SKM-1 treated with dmso at 0.1 percent for 144 hours (cell line): ENCODE measurements at regions not wholly inside any gene's neighbourhood (a gene's known extent, or its start where the extent isn't known, plus 50 kb on each side); places are given as distances from the start of the nearest gene placed in this dataset.
"Not testable (repeated sequence)": the region's sequence is repeated elsewhere in the genome, so short reads cannot be mapped to it uniquely, and the experiment has no call there.

Experiments
- DNase-seq: peaks from one replicate; lab custom pipeline; 2025; ENCODE audit not compliant: unreplicated experiment; lab: John Stamatoyannopoulos, UW

DNA sequence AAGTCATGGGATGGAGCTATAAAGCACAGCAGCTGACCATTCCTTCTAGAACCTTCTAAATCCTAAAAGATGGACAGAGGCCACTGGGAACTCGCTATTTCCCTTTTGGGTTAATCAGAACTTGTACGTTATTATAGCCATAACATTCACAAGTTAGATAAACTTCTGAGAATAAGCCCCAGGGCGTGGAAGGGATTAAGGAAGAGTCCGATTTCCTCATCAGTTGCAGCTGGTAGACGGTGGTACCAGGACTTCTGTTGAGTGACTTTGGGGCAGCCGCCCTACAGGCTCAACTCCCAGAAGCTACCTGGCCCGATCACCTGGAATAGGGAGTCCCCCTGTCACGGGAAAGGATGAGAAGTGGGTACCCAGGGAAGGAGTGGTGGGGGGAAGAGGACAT lies 370.1 kb upstream of the ZFHX3 start:
- no peak for DNase-seq

DNA sequence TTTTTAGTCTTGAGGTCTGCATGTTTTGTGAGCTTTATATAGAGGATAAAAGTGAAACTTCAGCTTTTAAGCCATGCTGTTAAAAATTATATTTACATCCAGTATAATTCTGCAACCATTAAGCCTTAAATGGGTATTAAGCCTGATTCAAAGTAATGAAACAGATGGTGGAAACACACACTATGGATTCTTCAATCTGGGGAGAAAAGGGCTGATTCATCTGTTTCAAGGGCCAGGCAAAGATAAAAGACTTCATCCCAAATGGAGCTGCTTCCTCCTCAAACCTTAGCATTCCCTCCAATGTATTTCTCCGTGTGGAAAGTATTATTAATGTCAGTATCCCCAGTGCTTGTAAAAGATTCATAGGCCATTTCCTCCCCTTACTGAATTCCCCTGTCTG lies 367.4 kb upstream of the ZFHX3 start:
- no peak for DNase-seq

DNA sequence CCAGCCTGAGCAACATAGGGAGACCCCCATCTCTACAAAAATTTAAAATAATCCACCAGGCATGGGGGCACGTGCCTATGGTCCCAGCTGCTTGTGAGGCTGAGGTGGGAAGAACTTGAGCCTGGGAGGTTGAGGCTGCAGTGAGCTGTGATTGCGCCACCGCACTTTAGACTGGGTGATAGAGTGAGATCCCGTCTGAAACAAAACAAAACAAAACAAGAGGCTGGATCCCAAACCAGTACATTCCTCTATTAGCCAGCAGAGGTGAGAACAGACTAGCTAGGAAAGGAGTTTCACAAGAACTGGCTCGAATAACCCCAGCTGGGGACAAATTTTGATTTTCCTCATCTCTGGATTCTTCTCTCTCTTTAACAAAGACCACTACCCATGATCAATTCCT lies 366.7 kb upstream of the ZFHX3 start:
- no peak for DNase-seq

DNA sequence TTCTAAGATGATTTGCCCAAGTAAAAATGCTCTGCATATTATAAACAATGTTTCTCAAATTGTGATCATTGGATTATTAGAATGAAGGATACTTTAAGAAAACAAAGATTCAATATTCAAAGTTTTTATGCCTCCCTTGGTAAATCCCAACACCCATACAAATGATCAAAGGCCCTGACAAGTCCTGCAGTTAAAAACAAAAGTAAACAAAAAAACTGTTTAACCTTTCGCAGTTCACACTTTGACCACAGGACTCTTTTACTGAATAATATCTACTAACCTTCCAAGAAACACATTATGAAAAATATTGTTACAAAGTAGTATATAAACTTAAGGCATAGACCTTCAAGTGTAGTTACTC lies 365.9 kb upstream of the ZFHX3 start:
- DNase-seq, result no peak

DNA sequence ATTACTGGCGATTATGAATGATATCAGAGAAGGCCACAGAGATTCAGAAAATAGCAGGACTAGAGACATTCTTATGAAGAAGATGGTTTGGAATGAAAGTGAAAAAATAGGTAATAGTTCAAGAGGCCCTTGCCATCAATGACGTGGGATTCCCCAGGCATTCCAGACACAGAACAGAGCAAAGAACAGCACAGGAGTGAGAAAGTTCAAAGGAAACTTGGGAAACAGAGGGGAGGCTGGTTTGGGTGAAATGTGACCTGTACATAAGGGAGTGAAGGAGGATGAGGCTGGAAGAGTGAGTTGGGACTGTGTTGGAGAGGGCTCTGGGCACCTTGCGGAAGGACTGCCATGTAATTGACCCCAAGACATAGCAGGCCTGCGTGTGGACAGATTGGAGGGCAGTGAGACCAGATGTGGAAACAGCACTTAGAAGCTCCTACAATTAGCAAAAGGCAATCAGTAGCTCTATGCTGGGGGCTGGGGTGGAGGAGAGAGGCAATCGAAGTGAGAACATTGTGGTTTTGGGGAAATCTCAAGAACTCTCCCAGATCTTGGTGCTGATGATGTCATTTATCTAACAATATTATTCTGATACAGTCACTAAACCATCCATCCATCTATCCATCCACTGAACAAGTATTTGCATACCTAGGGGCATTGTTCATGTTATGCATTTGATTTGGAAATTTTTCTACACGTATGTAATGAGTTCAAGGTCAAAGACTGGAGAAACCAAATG lies 365.3 kb upstream of the ZFHX3 start:
- DNase-seq, result no peak

DNA sequence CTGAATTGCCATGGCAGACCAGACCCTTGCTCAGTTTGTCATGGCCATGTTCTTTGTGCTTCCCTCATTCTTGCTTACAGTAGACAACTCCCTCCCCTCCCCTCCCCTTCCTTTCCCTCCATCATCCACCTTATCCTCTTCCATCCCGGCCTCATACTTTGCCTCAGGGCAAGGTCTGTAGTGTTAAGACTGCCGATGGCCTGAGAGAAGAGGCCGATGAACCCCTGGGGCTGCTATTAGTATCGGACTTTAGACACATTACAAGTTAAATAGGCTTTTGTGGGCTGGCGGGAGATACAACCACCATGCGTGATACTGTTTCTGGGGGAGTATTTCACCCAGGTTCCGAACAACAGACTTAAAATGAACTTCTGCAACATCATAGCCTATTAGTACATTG lies 364.5 kb upstream of the ZFHX3 start:
- no peak for DNase-seq

DNA sequence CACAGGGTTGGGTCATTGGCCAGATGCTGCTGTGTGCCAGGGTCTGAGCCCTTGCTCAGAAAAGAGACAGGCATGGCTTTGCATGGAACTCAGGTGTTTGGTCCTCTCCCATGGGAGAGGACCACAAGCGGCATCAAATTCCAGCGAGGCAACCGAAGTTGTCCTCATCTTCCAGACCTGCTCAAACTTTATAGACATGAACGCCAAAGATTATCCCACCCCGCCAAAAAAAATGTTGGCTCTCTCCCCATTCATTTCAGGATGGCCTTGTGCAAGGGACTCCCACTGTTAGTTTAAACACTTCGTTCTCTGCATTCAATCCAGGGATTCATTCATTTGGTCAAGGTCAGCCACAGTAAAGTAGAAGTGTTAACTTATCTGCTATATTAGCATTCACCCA lies 360.8 kb upstream of the ZFHX3 start:
- DNase-seq, result no peak

DNA sequence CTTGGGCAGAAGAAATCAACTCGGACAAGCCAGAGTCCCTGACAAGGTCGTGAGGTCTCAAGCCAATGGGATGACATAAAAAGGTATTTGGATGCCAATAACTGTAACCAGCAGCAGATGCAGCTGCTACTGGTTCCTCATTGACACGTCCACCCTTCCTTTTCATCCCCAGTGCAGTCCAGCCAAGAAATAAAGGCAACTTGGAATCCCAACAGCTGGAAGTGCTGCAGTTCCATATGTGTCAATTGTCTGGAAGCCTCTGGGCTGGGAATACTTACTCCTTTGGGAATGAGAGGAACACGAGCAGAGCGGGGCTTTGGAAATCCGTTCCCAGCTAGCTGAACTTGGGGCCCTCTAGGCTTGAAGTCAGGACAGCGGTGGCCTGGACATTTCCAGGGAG lies 360.4 kb upstream of the ZFHX3 start:
- no peak for DNase-seq

DNA sequence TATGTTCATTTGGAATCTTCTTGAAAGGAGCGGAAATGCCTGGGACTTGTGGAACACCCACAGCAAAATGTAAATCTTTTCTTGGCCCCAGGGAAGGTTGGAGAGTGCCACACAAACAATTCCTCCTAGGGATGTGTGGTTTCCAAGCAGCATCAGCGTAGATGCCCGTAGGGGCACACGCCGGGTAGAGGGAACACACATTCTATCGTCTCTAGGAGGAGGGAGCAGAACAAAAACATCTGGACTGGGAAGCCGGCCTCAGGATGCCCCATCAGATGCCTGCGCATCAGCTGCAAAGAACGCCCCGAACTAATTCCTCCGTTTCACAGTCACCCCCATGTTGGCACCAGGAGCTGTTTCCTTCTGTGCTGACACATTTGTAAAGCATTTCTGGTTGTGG lies 357.9 kb upstream of the ZFHX3 start:
- no peak for DNase-seq

DNA sequence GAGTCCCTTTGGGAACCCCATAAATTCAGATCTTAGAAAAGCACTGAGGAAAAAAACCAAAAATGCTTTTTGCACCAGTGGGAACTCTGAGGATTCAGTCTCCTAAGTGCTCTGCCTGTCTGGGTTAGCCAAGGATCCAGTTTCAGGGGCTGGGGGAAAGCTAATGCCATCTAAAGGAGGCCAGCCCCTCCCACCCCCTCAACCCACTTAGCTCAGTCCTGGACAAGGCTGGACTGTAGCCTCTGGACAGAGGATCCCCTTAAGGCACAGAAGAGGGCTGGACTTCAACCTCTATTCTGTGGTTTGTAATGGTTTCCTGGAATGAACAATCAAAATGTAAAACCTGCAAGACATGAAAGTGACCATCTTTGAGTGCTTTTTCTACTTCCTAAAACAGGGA lies 356.1 kb upstream of the ZFHX3 start:
- DNase-seq, result no peak

DNA sequence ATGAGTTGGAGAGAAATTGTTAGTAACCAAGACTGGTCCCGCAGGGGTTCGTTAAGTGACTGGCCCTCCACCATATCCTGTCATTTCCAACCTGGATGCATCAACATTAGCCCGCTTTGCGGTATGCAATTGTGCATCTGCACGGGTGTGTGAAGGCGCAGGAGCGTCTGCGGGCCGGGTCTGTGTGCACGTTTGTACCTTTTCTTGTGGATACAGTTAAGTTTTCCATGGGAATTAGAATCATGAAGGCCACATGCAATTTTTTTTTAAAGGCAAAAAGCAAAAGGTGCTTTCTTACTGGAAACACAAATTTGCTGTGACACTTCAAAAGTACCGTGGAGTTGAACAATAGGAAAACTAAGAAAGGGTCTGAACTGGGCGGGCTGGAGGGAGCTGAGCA lies 355.4 kb upstream of the ZFHX3 start:
- no peak for DNase-seq

DNA sequence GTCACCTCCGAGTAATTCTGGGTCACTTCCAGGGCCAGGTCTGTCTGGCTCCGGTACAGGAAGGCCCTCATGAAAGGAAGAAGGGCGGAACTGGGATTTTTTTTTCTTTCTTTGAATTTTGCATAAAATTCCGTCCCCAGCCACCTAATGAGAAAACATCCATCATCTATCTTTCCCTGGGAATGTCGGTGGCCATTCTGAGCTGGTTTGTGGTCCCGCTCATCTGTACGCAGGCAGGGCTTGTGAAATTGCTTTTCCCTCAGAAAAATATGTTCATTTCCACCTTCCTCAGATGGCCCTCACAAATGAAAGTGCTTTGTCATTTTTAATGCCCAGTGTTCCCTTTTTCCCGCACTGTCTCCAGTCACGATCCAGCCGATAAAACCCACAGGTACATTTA lies 353.0 kb upstream of the ZFHX3 start:
- no peak for DNase-seq

DNA sequence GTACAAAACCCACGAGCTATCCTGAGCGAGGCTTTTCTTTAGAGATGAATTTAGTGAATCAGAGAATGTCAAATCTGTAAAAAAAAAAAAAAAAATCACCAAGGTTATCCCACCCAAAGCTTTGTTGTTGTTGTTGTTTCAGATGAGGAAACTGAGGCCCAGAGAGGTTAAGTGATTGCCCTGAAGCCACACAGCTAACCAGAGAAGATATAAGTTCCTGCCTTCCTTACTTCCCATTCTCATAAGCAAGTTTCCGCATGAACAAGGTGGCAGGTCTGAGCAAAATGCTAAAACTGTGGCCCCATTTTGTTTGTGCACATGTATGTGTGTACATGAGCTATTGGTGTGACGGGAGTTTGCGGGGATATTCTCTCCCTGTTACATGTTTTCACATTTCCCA lies 352.1 kb upstream of the ZFHX3 start:
- no peak for DNase-seq

DNA sequence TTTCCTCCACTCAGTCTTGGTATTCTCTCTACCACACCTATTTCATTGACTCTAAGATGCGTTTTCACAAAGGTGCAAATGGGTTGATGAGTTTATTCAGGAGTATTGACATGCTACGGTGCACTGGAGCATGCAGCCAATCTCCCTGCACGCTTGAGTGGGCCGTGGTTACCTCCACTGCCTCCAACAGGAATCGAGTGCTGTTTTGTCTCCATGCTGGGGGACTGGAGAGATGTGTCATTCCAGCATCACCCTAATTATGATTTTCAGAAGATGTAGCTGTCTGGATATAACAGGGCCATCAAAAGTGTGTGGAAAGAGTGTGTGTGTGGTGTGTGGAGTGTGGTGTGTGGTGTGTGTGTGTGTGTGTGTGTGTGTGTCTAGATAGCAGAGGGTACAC lies 351.6 kb upstream of the ZFHX3 start:
- no peak for DNase-seq

DNA sequence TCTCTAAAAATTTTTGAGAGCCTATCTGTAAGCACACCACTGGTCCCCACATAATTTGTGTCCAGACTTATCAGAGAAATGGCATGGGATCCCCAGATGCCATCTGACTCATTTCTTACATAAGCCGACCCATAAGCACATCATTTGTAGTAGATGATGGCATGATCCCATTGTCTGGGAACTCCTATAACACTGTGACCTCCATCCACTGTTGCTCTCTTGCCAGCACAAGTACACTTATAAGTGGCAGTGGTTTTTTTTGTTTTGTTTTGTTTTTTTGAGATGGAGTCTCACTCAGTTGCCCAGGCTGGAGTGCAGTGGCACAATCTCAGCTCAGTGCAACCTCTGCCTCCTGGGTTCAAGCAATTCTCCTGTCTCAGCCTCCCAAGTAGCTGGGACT lies 350.7 kb upstream of the ZFHX3 start:
- DNase-seq, result not testable (repeated sequence)

DNA sequence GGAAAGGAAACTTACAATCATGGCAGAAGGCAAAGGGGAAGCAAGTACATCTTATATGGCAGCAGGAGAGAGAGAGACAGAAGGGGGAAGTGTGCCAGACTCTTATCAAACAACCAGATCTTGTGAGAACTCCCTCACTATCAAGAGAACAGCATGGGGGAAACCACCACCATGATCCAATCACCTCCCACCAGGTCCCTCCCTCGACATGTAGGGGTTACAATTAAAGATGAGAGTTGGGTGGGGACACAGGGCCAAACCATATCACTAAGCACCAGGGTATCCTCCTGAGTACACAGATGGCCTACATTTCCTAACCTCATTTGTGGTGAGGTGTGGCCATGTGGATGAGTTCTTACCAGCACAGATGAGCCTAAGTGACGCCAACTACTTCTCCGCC lies 348.6 kb upstream of the ZFHX3 start:
- peak; percentile 4 for DNase-seq

DNA sequence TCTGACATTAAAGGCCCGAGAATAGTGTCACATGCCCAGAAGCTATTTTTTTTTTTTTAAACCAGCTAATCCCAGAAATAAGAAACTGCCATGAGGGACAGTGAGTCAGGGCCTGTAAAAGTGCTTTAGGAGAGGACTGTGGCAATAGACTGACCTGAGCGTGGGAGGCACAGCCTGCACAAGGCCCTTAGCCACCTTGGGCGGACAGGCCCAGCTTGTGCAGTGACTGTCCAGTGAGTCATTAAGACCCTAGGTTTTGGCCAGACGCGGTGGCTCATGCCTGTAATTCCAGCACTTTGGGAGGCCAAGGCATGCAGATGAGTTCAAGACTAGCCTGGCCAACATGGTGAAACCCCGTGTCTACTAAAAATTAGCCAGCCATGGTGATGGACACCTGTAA lies 343.0 kb upstream of the ZFHX3 start:
- no peak for DNase-seq

DNA sequence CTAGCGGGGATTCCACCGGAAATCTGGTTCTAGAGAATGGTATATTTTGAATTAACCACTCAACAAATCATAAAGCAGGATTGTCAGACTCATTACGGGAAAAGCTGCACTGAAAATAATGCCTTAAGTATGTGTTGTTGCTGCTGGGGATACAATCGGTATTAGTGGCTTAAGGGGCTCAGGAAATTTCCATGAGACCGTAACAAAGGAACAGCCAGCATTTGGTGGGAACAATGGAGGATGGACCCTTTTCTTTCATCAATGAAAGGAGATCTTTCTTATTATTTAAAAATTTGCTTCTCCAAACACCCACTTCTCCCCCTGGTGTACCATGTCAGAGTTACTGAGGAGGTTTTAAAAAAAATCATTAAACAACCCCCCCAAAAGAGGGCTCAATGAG lies 342.6 kb upstream of the ZFHX3 start:
- DNase-seq, result no peak

DNA sequence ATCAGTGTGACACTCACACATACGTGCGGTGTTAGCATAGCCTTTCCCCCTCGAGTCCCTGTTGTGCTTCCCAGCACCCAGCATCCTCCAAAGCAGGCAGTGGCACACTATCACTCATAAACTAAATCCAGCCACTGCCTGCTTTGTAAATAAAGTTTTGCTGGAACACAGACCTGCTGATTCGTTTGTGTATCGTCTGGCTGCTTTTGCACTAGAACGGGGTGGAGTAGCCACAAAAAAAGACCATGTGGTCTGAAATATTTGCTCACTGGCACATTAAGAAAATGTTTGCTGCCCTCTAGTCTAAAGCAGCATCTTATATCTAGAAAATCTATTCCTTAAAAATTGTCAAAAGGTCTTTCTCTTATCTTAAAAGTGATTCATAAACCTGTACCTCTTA lies 341.2 kb upstream of the ZFHX3 start:
- DNase-seq, result no peak

DNA sequence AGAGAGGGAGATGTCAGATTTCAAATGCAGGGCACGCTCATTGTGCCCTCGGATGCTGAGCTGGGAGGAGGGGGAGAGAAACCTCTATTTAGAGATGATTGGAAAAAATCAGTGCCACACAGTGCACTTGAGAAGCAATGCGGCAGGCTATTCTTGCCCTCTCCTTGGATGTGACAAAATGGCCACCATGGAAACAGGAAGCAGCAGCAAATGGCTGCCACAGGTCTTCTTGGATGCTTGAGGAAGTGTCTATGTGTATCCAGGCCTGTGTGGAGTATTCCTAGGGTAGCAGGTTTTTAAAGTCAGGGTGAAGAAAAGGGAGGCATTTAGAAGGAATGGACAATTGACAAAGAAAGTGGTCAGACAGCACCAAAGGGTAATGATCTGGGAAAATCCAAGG lies 340.1 kb upstream of the ZFHX3 start:
- no peak for DNase-seq

DNA sequence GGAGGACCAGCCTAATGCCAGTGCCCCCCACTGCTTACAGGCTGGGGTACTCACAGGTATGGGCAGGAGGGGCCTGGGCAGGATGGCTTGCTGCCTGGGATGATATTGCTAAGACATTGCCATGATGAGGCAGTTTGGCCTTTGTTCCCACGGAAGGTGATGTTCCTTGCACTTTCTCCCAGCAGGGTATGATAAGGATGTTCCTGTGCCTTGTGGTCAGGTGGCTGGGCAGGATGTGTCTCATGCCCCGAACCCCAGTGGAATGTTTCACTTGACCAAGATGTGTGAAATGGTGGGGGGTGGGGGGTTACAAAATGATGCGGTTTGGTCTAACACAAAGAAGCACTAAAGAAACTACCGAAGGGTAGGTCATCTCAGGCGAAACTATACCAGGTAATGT lies 337.8 kb upstream of the ZFHX3 start:
- DNase-seq, result no peak

DNA sequence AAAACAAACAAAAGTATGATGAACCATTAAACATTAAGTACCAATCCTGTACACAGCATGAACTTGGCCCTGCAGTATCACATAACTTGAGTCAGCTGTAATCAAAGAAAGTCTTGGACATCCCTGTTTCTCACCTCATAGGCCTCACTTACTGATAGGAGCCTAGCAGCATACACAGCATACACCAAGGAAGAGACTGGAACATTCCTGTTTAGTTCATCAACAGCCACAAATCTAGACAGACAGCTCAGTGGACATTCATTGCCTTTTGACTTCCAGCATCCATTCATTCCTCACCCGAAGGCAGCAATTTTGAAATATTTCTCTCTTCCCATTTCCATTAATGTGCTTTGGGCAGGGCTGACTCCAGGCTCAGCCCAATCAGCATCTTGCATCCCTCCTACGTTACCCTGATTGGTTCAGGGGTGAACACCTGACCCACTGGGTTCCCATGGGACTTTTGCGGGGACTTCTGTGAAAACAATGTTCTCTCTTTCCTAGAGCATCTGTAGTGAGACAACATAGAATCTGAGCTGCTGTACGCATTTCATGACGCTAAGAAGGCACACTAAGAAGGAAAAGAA lies 336.7 kb upstream of the ZFHX3 start:
- no peak for DNase-seq

DNA sequence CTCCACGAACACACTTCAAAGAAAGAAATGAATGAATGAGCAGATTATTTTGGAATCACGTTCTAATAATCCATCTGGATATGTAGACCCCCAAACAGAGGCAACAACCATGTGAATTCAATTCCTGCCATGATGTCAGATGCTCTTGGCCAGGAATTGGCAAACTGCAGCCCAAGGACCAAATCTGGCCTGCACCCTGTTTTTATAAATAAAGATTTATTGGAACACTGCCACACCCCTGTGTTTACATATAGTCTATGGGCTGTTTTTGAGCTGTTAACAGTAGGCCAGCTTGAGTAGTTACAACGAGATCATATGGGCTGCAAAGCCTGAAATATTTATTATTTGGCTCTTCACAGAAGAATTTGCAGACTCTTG lies 336.0 kb upstream of the ZFHX3 start:
- no peak for DNase-seq
